ELR (cell line): ENCODE measurements at regions not wholly inside any gene's neighbourhood (a gene's known extent, or its start where the extent isn't known, plus 50 kb on each side); places are given as distances from the start of the nearest gene placed in this dataset.
"Not testable (repeated sequence)": the region's sequence is repeated elsewhere in the genome, so short reads cannot be mapped to it uniquely, and the experiment has no call there.

Experiments used
- DNase-seq: peaks from one replicate; pipeline ENCODE4 v3.0.0-alpha.2; 2015; ENCODE audit warnings: low read depth

- no peak for DNase-seq
Observed at GRCh38 chr2:196486146-196486545, 153.4 kb upstream of the CCDC150 start.

- no peak for DNase-seq
Observed at GRCh38 chr2:196487417-196487816, 152.1 kb upstream of the CCDC150 start.

GRCh38 chr2:196489371-196489770 lies 150.1 kb upstream of the CCDC150 start:
- no peak for DNase-seq

DNA sequence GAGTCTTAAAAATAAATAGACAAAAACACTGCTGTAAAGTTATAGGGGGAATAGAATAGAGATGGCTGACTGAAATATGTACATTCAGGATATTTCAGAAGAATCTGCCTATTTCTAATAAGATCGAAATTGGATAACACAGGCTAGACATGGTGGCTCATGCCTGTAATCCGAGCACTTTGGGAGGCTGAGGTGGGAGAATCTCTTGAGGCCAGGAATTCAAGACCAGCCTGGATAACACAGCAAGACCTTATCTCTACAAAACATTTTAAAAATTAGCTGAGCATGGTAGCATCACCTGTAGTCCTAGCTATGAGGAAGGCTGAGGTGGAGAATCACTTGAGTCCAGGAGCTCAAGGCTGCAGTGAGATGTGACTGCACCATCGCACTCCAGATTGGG lies 146.6 kb upstream of the CCDC150 start:
- DNase-seq, result no peak

DNA sequence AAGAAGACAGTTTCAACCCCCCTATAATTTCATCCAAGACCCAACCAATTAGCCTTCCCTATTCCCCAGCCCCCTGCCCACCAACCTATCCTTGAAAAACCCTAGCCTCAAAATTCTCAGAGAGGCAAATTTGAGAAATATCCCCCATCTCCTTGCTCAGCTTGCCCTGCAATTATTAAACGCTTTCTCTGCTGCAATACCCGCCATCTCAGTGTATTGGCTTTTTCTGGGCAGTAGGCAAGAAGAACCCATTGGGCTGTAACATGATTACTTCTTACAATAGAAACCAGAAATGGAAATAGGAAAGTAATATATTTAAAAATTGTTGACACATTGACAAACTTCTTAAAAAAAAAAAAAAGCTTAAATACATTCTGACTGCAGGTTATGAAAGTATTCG lies 140.6 kb upstream of the CCDC150 start:
- no peak for DNase-seq

- DNase-seq, result no peak
Observed at GRCh38 chr2:196499686-196500085, 139.8 kb upstream of the CCDC150 start.

- DNase-seq, result peak; percentile 84
Observed at GRCh38 chr2:196500686-196501431, 138.7 kb upstream of the CCDC150 start.

DNA sequence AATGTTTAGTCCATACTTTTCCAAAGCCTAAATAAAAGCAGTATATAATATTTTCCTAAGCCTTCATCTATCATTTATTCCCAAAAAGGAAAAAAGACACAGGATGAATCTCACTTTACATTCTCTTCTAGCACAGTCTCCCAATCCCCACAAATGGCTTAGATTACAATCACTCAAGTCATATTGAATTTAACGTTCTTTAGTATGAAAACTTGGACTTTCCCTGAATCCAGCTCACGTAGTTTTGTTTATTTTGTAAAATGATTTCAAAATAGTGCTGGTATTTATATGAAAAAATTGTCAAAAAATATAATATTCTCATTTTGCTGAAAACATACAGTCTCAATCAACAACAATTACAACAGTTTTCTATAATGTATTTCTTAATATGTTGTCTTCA lies 137.7 kb upstream of the CCDC150 start:
- DNase-seq, result no peak

DNA sequence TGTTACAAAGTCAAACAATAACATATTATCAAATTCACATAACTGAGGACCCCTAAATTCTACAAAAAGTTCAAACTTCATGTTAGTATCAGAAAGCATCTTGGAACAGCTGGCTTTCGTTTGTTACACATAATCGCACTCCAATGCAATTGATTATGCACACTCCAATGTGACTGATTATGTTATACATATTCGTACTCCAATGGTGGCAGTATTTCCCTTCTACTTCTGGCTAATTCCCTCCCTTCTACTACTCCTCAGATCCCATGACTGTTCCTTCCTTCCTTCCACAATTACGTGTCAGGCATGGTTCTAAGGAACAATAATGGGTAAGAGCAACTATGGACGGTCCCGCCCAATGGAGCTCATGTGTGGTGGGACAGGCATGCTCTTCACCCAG lies 137.1 kb upstream of the CCDC150 start:
- DNase-seq, result no peak

DNA sequence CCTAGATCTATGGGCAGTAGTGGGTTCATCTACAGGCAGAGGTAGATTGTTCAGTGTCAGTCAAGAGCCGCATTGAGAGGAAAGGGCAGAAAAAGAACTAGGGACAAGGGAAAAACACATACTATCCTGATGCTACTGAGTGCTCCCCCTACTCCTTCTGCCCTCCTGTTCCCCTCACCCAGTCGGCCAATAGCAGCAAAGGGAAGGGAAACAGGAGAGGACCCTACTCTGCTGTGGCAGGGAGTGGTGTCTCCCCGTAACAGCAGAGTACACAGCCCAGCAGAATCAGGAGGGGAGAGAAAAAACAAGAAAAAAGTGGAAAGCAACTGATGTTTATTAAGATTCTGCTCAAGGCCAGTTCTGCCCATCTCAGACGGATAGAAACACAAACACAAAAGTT lies 136.1 kb upstream of the CCDC150 start:
- no peak for DNase-seq

- no peak for DNase-seq
Observed at GRCh38 chr2:196504788-196505187, 134.7 kb upstream of the CCDC150 start.

- no peak for DNase-seq
Observed at GRCh38 chr2:196510246-196510645, 129.3 kb upstream of the CCDC150 start.

DNA sequence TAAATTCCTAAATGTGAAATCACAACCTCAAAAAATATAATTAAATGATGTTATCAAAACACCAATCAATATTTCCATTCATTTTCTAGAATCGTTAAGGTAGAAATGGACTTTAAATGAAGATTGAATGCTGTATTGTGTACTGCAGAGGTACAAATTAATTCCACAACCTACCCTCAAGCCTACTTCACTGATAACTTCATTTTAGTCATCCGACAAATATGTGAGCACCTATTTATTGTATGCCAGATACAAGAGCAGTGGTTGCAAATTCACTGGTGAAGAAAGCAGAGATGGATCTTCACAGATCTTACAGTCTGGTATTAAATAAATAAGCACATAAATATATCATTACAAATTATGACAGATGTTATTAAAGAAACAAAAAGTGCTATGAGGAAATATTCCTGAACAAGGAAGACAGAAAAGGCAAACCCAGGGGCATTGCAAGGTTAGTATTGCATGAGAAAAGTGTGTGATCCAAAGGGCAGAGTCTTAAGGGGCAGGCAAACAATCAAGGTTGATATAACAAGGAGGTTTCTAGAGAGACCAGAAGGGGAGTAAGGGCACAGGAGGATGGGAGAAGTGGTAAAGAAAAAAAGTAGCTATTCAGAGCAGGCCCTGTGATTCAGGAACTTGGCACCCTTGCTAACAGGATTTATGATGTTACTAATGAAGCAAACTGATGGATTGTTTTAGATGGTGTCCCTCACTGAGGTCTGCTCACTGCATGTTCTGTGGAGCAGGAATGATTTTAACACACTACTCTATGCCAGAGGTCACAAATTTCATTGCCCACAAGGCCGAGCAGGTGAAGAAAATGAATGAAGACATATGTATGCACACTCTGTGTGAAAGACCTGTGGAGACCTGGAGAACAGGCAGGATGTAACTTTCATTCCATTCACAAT lies 128.0 kb upstream of the CCDC150 start:
- no peak for DNase-seq

- no peak for DNase-seq
Observed at GRCh38 chr2:196513796-196514526, 125.6 kb upstream of the CCDC150 start.

DNA sequence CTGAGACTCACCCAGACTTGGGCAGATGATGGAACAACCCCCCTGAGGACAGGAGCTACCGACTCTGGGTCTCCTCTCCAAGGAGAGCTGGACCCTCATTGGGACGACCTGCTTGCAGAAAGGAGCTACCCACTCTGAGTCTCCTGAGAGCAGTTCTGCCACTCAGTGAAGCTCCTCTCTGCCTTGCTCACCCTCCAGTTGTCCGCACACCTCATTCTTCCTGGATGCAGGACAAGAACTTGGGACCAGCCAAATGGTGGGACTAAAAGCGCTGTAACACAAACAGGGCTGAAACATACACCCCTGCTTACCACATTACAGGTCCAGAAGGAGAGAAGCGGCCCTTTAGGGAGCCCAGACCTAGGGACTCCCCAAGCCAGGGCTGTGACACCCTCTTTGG lies 124.9 kb upstream of the CCDC150 start:
- no peak for DNase-seq

DNA sequence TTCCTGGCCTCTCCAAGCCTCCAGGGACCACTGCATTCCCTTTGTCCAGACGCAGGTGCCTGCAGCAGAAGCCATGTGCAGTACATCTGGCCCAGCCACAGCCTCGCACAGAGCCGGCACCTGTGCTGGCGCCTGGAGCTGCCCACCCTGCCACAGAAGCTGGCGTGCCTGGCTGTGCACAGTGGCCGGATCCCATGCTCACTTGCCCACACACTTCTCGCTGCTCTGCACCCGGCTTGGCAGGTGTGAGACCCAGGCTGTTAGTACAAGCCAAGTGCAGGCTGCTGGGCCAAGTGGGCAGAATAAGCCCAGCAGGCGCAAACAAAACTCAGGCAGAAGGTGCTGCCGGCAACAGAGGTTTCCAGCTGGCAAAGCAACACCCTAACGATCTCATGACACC lies 124.5 kb upstream of the CCDC150 start:
- no peak for DNase-seq

DNA sequence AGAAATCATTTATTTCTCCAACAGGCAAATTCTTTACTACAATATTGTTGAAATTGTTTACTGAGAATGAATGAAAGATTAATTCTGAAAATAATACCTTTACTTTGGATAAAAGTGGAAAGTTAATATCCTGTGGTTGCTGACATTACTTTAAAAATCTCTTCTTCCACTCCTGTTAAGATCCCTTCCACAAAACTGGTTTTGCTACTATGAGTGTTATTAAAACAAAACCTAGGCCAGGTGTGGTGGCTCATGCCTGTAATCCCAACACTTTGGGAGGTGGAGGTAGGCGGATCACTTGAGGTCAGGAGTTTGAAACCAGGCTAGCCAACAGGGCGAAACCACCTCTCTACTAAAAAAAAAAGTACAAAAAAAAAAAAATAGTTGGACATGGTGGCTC lies 123.9 kb upstream of the CCDC150 start:
- no peak for DNase-seq

DNA sequence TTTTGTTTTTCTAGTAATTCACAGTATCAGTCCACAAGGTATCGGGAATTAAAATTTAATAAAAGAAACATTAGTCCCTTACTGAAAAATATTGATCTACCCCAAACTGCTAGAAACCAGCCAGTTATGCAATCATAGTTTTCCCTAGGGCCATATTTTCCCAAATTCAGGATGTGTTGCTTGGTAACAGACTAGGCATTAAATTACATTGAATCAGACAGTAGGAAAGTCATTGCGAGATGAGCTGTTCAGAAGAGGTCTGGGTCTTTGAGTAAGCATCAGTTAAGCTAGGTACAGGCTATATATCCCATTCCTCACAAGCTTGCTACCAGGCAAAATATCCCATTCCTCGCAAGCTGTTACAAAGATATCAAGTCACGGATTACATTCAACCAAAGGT lies 123.0 kb upstream of the CCDC150 start:
- DNase-seq, result peak; percentile 27

DNA sequence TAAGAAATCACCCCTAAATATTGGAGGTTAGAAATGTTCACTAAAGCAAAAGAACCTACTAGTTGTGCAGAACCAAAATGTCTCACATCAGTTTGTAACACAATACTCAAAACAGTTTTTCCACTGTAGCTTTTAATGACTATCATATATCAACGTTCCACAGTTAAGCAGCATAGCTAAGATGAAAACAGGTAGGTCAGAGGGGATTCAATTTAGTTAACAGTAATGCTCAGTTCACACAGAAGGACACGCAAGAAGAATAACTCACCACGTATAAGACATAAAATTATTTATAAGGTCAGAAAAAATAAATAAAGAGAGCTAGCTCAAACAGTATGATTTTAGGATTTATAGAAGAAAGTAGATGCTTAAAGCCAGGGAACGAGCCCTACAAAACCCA lies 118.9 kb upstream of the CCDC150 start:
- no peak for DNase-seq

GRCh38 chr2:196526981-196527725 lies 112.4 kb upstream of the CCDC150 start:
- DNase-seq, result not testable (repeated sequence)

GRCh38 chr2:196528486-196529223 lies 110.9 kb upstream of the CCDC150 start:
- no peak for DNase-seq
